K562 (cell line): ENCODE measurements at regions not wholly inside any gene's neighbourhood (a gene's known extent, or its start where the extent isn't known, plus 50 kb on each side); places are given as distances from the start of the nearest gene placed in this dataset.

Experiments
- CBX8 ChIP-seq: fragments of 200-600 bp; sonication (generic); IDR thresholded peaks from 2 replicates; pipeline ENCODE4 v1.6.1; 2012; ENCODE audit warnings: borderline replicate concordance, mixed run types, low read depth, mild to moderate bottlenecking, moderate library complexity, mixed read lengths, low read length, control low read depth, inconsistent platforms; ENCODE audit not compliant: poor library complexity, severe bottlenecking; ENCODE audit errors: extremely low read depth
- CTCF ChIP-seq, 3 experiments: IDR thresholded peaks in 2 of 3; conservative IDR thresholded peaks in 1 of 3; 2 replicates each; pipeline ENCODE4 v1.5.1; 2011 to 2012; ENCODE audit warnings: low read length in 3 of 3, mild to moderate bottlenecking in 3 of 3, control low read depth in 2 of 3, improper control_type of control experiment in 1 of 3, inconsistent platforms in 1 of 3, low read depth in 1 of 3, mixed read lengths in 1 of 3, moderate library complexity in 1 of 3; ENCODE audit not compliant: insufficient read depth in 2 of 3
- ERF ChIP-seq: fragments of 450-650 bp; formaldehyde crosslinking; IDR thresholded peaks from 2 replicates; pipeline ENCODE4 v1.4.0; 2020; ENCODE audit warnings: mild to moderate bottlenecking, mixed read lengths
- ILK ChIP-seq: fragments of 450-650 bp; IDR thresholded peaks from 2 replicates; pipeline ENCODE4 v1.6.1; 2016; ENCODE audit warnings: missing genetic modification characterization, low read depth, mild to moderate bottlenecking, missing compliant biosample characterization, moderate library complexity, borderline replicate concordance
- MAZ ChIP-seq, 2 experiments: fragments of 450-650 bp in 1 of 2; sonication (generic) in 1 of 2; formaldehyde crosslinking; IDR thresholded peaks in 1 of 2; conservative IDR thresholded peaks in 1 of 2; 2 replicates each; pipeline versions ENCODE4 v1.4.0 to v1.5.0; 2020; ENCODE audit warnings: mild to moderate bottlenecking in 1 of 2, missing genetic modification reagents in 1 of 2
- PHF21A ChIP-seq: fragments of 450-650 bp; IDR thresholded peaks from 2 replicates; pipeline ENCODE4 v1.6.1; 2017; ENCODE audit warnings: low read depth, borderline replicate concordance
- POLR2AphosphoS2 ChIP-seq: IDR thresholded peaks from 2 replicates; pipeline ENCODE4 v1.6.1; 2012; ENCODE audit warnings: low read length, improper control_type of control experiment
- RCOR1 ChIP-seq, 2 experiments: IDR thresholded peaks; 2 replicates each; pipeline ENCODE4 v1.6.1; 2012; ENCODE audit warnings: low read depth in 2 of 2, low read length in 2 of 2, borderline replicate concordance in 1 of 2, improper control_type of control experiment in 1 of 2
- ZFP91 ChIP-seq: sonication (generic); formaldehyde crosslinking; IDR thresholded peaks from 2 replicates; pipeline ENCODE4 v1.8.0; 2022; ENCODE audit warnings: mild to moderate bottlenecking, missing genetic modification reagents
- ZNF263 ChIP-seq: sonication (generic); formaldehyde crosslinking; IDR thresholded peaks from 2 replicates; pipeline ENCODE4 v1.8.0; 2022; ENCODE audit warnings: mild to moderate bottlenecking, missing genetic modification reagents, borderline replicate concordance
- ZNF584 ChIP-seq: fragments of 200-800 bp; sonication (Bioruptor generic); IDR thresholded peaks from 2 replicates; pipeline ENCODE4 v1.6.1; 2016; ENCODE audit warnings: low read depth, mild to moderate bottlenecking, missing genetic modification characterization, missing compliant biosample characterization
- TF ChIP-seq, protein P1 (sequence below): sonication (generic); formaldehyde crosslinking; IDR thresholded peaks from 2 replicates; pipeline ENCODE4 v1.8.1; 2023; ENCODE audit warnings: mild to moderate bottlenecking, missing genetic modification reagents, moderate library complexity

DNA sequence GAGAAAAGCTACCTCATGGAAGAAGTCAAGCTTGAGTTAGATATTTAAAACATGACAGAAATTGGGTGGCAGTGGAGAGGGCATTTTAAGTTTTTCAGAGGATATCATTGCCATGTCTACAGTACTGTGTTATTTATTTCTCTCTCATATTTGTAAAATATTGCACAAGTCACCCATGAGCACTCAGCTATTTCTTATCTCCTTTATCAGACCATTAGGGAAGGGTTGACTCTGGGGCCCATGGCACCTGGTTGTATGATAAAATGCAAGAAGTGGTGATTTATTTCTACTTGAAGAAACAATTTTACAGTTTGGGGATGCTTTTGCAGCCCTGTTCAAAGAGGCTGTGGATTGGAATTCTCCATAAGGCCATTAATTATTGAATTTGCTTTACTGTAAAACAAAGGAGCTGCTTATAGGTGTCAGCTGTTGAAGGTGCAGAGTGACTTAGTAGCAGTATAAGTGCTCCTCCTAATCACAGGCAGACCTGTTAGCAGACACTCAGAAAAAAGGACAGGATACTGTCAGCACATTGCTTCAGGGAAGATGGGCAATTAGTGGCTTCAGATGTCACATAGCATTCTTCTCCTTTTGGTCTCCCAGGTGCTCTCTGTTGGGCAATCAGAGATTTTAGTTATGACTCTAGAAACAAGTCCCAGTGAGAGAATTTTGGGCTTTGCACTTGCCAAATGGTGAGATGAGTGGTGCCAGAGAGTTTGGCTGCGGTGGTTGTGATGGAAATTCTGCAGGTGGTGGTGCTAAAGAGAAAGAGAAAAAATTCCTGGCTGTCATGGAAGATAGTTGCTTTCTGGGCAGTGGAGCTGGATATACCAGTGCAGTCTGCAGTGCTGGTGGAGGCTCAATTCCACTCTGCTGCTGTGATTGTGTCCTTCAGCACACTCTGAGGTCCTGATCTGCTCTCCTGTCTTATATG, 129.7 kb upstream of the ROPN1 start:
- TF ChIP-seq, protein P1, sequence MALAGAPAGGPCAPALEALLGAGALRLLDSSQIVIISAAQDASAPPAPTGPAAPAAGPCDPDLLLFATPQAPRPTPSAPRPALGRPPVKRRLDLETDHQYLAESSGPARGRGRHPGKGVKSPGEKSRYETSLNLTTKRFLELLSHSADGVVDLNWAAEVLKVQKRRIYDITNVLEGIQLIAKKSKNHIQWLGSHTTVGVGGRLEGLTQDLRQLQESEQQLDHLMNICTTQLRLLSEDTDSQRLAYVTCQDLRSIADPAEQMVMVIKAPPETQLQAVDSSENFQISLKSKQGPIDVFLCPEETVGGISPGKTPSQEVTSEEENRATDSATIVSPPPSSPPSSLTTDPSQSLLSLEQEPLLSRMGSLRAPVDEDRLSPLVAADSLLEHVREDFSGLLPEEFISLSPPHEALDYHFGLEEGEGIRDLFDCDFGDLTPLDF = no peak
- no peak for TF ChIP-seq RCOR1 (IDR thresholded peaks at IDR 0.05; ENCODE audit: borderline replicate concordance in 1 of 2, low read depth in 2 of 2, low read length in 2 of 2)
- no peak for TF ChIP-seq ZNF584
- TF ChIP-seq CBX8 = no peak
- TF ChIP-seq ILK (tag) = no peak
- TF ChIP-seq CTCF (IDR thresholded peaks at IDR 0.05 in 2 of 3, conservative IDR thresholded peaks at IDR 0.05 in 1 of 3; ENCODE audit: insufficient read depth in 2 of 3, low read depth in 1 of 3, low read length in 3 of 3) = no peak
- no peak for TF ChIP-seq ZNF263 (CRISPR knock-in tag)
- no peak for TF ChIP-seq PHF21A
- no peak for TF ChIP-seq ERF (CRISPR knock-in tag)
- TF ChIP-seq MAZ (CRISPR knock-in tag; conservative IDR thresholded peaks at IDR 0.05 in 1 of 2, IDR thresholded peaks at IDR 0.05 in 1 of 2) = no peak
- TF ChIP-seq ZFP91 (CRISPR knock-in tag) = no peak
- no peak for TF ChIP-seq POLR2AphosphoS2
